ENCODE measurements at regions not wholly inside any gene's neighbourhood (a gene's known extent, or its start where the extent isn't known, plus 50 kb on each side); places are given as distances from the start of the nearest gene placed in this dataset.
"Not testable (repeated sequence)": the region's sequence is repeated elsewhere in the genome, so short reads cannot be mapped to it uniquely, and the experiment has no call there.

DNA sequence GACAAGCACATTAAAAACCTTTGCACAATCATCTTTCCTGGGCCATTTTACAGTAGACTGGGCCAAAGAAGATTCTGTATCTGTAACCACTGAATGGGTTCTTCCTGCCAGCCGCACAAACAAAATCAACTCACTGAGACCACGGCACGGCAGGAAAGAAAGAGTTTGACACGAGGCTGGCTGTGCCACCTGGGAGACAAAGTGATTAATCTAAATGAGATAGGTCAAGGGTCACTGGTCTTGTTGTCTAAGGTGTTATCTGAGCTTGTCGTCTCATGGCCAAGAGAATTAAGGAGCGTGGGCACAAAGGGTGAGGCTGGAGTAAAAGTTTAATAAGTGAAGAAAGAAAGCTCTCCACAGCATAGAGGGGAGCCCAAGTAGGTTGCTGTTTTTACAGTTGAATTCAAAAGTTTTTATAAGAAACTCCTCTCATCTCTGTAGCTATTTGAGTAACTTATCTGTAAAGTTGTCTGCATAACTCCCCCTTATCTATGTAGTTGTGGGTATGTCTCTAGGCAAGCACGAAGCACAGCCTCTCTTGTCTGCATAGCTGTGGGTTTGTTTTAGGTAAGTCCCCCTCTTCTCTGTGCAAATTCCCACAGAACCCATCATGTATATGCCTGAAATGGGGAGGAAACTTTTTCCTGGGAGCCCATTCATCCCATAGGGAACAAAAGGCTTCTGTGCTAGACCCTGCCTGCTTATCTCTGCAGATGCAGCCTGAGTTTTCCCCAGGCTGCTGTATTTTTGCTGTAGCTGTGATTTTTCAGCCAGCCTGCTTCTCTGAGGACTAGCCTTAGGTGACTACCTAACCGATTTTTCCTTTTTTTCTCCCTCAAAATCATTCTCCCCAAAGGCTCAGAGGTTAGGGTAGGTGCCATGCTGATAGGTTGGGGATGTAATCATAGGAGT lies 1314.6 kb upstream of the TMEM132C start:
- no peak for DNase-seq

- DNase-seq: no peak
Measured at GRCh38 chr12:126953365-126953889, 1313.5 kb upstream of the TMEM132C start.

DNA sequence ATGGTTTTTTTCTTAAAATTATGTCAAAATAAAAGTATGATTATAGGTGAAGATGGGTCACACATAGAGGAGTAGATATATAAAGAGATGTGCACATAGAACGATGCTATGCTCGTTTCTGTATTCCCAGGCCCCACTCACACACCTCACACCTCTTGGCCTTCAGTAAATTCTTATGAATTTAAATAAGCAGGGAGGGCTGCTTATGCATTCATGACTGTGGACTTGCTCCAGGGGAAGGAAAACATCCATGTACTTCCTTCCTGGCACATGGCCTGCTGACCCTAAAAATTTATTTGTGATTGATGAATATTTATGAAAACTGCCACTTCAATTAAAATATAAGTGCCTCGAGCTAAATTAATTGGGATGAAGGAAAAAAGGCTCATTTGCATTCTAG lies 1306.7 kb upstream of the TMEM132C start:
- no peak for DNase-seq

DNA sequence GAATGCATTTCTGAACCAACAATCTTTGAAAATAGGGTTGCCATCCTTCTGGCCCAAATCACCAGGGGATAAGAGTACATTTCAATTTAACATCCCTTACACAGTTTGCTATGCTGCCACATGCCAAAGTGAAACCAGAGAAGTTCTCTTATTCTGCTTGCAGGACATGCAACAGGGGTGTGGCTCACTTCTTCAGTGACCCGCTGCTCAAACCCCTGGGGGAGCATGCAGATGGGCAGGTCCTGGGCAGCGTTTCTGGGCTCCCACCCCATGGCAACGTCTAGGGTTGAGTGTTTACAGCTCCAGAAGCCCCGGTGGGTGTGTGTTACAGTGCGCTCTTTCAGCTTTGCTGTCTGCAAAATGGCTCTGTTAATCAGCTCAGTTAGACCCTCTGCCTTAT lies 1306.3 kb upstream of the TMEM132C start:
- no peak for DNase-seq

DNA sequence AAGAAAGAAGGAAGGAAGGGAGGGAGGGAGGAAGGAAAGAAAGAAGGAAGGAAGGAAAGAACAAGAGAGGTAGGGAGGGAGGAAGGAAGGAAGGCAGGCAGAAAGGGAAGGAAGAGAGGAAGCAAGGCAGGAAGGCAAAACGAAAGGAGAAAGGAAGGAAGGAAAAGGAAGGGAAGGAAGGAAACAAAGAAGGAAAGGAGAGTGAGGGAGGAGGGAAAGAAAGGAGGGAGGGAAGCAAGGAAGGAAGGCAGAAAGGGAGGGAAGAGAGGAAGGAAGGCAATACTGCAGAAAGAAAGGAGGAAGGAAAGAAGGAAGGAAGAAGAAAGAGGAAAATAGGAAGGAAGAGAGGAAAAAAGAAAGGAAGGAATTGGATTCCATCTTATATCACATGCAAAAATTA lies 1303.1 kb upstream of the TMEM132C start:
- DNase-seq: no peak

- DNase-seq: no peak
Measured at GRCh38 chr12:126966498-126966897, 1300.5 kb upstream of the TMEM132C start.

DNA sequence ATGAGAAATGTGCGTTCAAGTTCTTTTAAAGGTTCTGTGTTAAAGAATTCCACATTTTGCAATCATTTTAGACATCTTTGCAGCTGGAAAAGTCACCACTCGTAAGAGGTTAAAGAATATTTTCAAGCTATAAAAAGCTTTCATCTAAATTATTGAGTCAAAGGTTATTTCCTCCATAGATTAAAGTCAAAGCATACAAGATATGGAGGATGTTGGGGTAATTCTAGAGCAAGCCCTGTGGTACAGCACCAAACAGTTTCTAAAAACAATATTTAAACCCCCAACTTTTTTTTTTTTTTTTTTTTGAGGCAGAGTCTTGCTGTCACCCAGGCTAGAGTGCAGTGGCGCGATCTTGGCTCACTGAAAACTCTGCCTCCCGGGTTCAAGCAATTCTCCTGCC lies 1299.8 kb upstream of the TMEM132C start:
- no peak for DNase-seq

DNA sequence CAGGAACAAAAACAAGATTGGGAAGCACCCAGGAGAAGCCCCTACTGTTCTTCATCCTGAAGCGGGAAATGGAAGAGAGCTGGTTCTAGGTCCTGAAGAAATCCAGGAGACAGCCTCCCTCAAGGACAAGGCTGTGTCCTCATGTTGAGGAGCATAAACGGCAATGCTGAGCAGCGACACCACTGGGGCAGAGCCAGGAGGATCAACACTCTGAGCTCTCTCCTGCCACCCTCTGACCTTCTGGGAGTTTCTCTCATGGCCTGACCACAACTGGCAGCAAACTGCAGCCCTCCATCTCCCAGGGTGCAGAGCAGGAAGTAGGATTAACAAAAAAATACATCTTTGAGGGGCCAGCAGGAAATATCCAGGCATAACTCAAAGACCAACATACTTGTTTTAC lies 1292.2 kb upstream of the TMEM132C start:
- no peak for DNase-seq

- DNase-seq: no peak
Measured at GRCh38 chr12:126976579-126976978, 1290.4 kb upstream of the TMEM132C start.

DNA sequence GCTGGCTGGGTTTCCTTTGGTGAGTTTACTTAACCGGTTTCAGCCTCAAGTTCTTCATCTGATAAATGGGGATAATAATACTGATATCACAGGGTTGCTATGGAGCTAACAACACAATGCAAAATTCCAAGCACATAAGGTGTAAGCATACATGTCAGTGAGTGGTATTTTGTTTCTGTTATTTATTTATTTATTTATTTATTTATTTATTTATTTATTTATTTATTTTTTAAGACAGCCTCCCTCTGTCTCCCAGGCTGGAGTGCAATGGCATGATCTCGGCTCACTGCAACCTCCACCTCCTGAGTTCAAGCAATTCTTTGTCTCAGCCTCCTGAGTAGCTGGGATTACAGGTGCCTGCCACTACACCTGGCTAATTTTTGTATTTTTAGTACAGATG lies 1287.4 kb upstream of the TMEM132C start:
- not testable (repeated sequence) for DNase-seq

DNA sequence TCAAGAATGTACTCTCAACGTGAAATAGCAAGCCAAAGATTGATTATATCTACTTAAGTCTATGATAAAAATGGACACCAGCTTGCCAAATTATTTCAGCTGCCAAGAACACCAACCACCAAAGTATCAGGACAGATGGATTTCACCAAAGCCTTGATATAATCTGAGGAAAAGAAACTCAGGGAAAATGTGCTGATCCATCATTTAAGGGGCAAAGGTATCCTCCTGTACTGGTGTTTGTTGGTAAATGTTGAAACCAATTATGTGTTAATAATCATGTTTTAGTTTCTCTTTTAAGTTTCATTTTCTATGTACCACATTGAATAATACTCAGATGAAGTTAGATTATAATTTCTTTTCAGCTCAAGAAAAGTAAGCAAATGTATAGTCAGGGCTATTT lies 1284.3 kb upstream of the TMEM132C start:
- no peak for DNase-seq

DNA sequence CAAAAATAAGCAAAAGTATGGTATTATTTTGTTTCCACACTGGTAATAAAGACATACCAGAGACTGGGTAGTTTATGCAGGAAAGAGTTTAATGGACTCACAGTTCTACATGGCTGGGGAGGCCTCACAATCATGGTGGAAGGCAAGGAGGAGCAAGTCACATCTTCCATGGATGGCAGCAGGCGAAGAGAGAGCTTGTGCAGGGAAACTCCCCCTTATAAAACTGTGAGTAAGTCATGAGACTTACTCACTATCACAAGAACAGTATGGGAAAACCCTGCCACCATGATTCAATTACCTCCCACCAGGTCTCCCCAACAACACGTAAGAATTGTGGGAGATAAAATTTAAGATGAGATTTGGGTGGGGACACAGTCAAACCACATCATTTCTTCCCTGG lies 1283.2 kb upstream of the TMEM132C start:
- DNase-seq: not testable (repeated sequence)

DNA sequence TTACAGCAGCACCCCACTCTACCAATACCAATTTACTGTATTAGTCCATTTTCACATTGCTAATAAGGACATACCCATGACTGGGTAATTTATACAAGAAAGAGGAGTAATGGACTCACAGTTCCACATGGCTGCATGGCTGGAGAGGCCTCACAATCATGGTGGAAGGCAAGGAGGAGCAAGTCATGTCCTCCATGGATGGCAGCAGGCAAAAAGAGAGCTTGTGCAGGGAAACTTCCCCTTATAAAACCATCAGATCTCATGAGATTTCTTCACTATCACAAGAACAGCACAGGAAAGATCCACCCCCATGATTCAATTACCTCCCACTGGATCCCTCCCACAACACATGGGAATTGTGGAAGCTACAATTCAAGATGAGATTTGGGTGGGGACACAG lies 1281.3 kb upstream of the TMEM132C start:
- DNase-seq: not testable (repeated sequence)

- DNase-seq: no peak
Measured at GRCh38 chr12:126989532-126989931, 1277.4 kb upstream of the TMEM132C start.

- no peak for DNase-seq
Measured at GRCh38 chr12:126993898-126994297, 1273.1 kb upstream of the TMEM132C start.

DNA sequence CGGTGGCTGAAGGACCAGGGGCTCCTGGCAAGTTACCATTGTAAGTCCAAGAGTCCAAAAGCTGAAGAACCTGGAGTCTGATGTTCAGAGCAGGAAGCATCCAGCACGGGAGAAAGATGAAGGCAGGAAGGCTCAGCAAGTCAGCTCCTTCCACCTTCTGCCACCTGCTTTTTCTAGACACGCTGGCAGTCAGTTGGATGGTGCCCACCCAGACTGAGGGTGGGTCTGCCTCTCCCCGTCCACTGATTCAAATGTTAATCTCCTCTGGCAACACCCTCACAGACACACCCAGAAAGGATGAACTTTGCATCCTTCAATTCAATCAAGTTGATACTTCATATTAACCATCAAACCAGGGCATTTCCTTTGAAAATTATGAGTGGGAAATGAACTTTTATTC lies 1272.4 kb upstream of the TMEM132C start:
- DNase-seq: no peak

GRCh38 chr12:126998031-126998430 lies 1268.9 kb upstream of the TMEM132C start:
- DNase-seq: peak; percentile 34

DNA sequence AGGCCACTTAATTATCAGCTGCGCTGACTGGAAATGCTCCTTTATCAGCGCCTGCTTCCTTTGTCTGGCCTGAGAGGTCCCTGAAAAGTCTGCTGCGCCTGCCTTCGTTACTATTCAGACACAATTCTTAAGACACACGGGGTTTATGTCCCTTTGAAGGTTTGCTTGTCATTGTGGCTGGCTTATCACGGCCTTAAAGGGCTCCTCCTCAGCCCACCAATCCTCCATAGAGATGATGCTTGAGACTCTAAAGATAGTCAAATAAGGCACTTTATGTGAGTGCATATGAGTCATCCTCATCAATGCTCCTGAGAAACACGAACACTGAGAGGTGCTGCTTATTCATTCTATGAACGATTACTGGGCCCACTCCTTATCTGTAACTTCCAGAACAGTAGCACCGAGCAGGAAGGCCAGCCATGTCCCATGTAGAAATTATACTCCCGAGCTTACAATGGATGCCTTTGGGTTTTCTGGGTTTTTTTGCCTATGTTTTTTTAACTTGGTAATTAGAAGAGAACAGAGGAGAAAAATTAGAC lies 1268.2 kb upstream of the TMEM132C start:
- DNase-seq: peak; percentile 66

- DNase-seq: no peak
Measured at GRCh38 chr12:126999352-126999751, 1267.6 kb upstream of the TMEM132C start.

DNA sequence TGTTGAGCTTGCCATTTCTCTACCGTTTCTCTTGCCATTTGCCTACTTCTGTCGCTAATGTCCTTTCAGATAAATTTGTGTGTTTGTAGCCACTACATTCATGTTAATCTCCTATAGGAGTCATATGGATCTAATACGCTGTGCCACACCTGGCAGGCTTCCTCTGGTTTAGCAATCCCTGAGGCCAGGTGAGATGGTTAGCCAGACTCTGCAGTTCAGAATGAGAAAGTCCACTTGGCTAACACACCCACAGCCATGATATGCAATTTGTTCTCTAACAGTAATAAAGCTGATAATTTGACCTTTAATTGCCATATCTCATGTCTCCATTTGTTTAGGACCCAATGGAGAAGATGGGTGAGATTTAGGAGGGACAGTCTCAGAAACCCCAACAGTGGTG lies 1261.6 kb upstream of the TMEM132C start:
- no peak for DNase-seq

- no peak for DNase-seq
Measured at GRCh38 chr12:127006972-127007371, 1260.0 kb upstream of the TMEM132C start.

DNA sequence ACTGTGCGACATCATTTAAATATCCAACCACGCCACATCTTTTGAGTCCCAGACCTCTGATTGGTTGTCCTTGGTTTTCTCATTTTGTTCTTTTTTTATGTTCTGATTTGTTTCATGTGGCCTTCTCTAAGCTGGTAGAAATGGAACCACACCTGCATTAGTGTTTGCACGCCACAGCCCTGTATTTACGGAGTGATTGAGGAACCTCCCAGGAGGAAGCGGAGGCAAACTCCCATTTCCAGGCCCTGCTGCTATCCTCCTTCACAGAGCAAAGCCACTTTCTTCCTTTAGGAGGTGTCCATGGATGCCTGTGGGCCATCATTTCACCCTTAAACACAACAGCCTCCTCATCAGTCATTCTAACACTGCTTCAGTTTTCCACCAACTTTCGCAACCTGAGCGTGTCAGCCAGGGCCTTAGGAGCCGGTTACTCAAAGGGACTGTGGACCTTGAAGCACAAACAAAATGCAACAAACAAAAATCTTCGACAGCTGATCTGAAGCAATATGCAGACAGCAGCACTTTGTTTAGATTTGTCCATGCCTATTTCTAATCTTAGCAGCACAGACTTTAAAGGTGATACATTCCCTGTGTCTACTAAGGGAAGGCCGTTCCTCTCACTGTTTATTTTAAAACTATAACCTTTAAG lies 1258.1 kb upstream of the TMEM132C start:
- no peak for DNase-seq

- no peak for DNase-seq
Measured at GRCh38 chr12:127012109-127012508, 1254.9 kb upstream of the TMEM132C start.

GRCh38 chr12:127013197-127013596 lies 1253.8 kb upstream of the TMEM132C start:
- no peak for DNase-seq

All from retina (tissue), 1 donor.